ENCODE measurements at regions not wholly inside any gene's neighbourhood (a gene's known extent, or its start where the extent isn't known, plus 50 kb on each side); places are given as distances from the start of the nearest gene placed in this dataset.

DNA sequence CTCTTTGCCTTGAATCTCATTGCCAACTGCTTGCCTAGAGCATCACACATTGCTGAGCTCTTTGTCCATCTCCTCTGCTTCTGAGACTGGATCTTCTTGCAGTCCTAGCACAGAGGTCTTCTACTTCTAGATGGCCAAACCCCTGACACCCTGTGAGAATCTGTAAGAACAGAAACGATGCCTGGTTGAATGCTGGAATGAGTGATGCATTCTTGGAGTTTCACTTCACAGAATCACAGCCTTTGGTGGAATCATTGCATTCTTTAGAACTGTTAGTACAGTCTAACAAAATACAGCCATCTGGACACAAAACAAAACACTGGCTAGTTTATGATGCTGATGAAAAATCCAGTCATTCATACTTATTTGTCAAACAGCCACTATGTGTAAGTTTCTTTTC is 141.7 kb upstream of the ITGB1 start:
- TF ChIP-seq SP3 (tag by site-specific recombination; IDR thresholded peaks at IDR 0.05) (no peak), GLIS2 (tag by site-specific recombination; IDR thresholded peaks at IDR 0.05) (no peak), ZNF138 (tag by site-specific recombination; IDR thresholded peaks at IDR 0.05; ENCODE audit: borderline replicate concordance) (no peak), ZNF10 (tag by site-specific recombination; IDR thresholded peaks at IDR 0.05) (no peak), ZNF654 (tag by site-specific recombination; IDR thresholded peaks at IDR 0.05; ENCODE audit: low read depth) (no peak), ZNF660 (tag by site-specific recombination; IDR thresholded peaks at IDR 0.05) (no peak), YY1 (tag by site-specific recombination; IDR thresholded peaks at IDR 0.05) (no peak), ZNF707 (tag by site-specific recombination; IDR thresholded peaks at IDR 0.05) (no peak), MYNN (tag by site-specific recombination; IDR thresholded peaks at IDR 0.05; ENCODE audit: borderline replicate concordance) (no peak), ZNF521 (tag by site-specific recombination; IDR thresholded peaks at IDR 0.05) (no peak), ZBTB20 (tag by site-specific recombination; IDR thresholded peaks at IDR 0.05) (no peak)
- TF ChIP-seq, protein P1, sequence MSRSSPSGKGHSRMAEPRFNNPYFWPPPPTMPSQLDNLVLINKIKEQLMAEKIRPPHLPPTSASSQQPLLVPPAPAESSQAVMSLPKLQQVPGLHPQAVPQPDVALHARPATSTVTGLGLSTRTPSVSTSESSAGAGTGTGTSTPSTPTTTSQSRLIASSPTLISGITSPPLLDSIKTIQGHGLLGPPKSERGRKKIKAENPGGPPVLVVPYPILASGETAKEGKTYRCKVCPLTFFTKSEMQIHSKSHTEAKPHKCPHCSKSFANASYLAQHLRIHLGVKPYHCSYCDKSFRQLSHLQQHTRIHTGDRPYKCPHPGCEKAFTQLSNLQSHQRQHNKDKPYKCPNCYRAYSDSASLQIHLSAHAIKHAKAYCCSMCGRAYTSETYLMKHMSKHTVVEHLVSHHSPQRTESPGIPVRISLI (tag by site-specific recombination; IDR thresholded peaks at IDR 0.05), result no peak
- TF ChIP-seq, protein P2, sequence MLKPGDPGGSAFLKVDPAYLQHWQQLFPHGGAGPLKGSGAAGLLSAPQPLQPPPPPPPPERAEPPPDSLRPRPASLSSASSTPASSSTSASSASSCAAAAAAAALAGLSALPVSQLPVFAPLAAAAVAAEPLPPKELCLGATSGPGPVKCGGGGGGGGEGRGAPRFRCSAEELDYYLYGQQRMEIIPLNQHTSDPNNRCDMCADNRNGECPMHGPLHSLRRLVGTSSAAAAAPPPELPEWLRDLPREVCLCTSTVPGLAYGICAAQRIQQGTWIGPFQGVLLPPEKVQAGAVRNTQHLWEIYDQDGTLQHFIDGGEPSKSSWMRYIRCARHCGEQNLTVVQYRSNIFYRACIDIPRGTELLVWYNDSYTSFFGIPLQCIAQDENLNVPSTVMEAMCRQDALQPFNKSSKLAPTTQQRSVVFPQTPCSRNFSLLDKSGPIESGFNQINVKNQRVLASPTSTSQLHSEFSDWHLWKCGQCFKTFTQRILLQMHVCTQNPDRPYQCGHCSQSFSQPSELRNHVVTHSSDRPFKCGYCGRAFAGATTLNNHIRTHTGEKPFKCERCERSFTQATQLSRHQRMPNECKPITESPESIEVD (tag by site-specific recombination; IDR thresholded peaks at IDR 0.05), result no peak
- TF ChIP-seq, protein P3, sequence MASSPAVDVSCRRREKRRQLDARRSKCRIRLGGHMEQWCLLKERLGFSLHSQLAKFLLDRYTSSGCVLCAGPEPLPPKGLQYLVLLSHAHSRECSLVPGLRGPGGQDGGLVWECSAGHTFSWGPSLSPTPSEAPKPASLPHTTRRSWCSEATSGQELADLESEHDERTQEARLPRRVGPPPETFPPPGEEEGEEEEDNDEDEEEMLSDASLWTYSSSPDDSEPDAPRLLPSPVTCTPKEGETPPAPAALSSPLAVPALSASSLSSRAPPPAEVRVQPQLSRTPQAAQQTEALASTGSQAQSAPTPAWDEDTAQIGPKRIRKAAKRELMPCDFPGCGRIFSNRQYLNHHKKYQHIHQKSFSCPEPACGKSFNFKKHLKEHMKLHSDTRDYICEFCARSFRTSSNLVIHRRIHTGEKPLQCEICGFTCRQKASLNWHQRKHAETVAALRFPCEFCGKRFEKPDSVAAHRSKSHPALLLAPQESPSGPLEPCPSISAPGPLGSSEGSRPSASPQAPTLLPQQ (tag by site-specific recombination; IDR thresholded peaks at IDR 0.05), result no peak
- CTCF ChIA-PET, result no interaction called here
- no peak overlapping the region for H3K4me3 ChIP-seq (ENCODE audit: low read depth, low read length)
- no peaks in the 10 kb centered on the region for H3K9me3 ChIP-seq (ENCODE audit: control insufficient read depth, insufficient read depth, low read depth, low read length)
- POLR2A ChIA-PET, result no interaction called here
- no peaks in the 10 kb centered on the region for H3K36me3 ChIP-seq (ENCODE audit: control insufficient read depth in 2 of 2, insufficient read depth in 1 of 2, low read length in 2 of 2)
- no peak overlapping the region for H3K27ac ChIP-seq (ENCODE audit: extremely low read depth, low read depth, low read length)
- H3K4me1 ChIP-seq (ENCODE audit: control insufficient read depth, insufficient read depth, low read length), result no peaks in the 10 kb centered on the region

DNA sequence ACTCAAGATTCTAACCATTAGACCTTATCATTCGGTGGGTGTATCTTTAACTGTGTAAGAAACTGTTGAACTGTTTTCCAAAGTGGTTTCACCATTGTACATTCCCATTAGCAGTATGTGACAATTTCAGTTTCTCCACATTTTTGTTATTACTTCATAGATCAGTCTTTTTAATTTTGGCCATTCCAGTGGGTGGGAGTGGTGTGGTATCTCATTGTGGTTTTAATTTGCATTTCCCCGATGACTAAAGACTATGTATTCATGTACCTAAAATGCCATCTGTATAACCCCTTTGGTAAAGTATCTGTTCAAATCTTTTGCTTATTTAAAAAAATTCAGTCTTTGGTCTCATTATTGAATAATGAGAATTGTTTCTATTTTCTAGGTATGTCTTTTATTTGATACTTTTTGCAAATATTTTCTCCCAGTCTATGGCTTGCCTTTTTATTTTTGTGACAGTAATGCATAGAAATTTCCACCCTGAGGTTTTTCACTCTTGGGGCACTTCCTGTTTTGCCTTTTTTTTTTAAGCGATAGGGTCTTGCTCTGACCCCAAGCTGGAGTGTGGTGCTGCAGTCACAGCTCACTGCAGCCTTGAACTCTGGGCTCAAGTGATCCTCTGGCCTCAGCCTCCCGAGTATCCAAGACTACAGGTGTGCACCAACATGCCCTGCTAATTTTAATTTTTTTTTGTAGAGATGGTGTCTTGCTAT is 141.1 kb upstream of the ITGB1 start:
- no peaks in the 10 kb centered on the region for H3K9me3 ChIP-seq (ENCODE audit: control insufficient read depth, insufficient read depth, low read depth, low read length)
- H3K27ac ChIP-seq (ENCODE audit: extremely low read depth, low read depth, low read length), result no peak overlapping the region
- H3K36me3 ChIP-seq (ENCODE audit: control insufficient read depth in 2 of 2, insufficient read depth in 1 of 2, low read length in 2 of 2), result no peaks in the 10 kb centered on the region
- no peak overlapping the region for H3K4me3 ChIP-seq (ENCODE audit: low read depth, low read length)
- ChIA-PET POLR2A (no interaction called here), CTCF (no interaction called here)
- H3K4me1 ChIP-seq (ENCODE audit: control insufficient read depth, insufficient read depth, low read length), result no peaks in the 10 kb centered on the region
- TF ChIP-seq ZNF624 (tag by site-specific recombination; IDR thresholded peaks at IDR 0.05) (no peak), ZNF558 (tag by site-specific recombination; IDR thresholded peaks at IDR 0.05) (no peak), ZBTB21 (tag by site-specific recombination; IDR thresholded peaks at IDR 0.05) (no peak), GLI2 (tag by site-specific recombination; IDR thresholded peaks at IDR 0.05; ENCODE audit: borderline replicate concordance, low read depth) (no peak), TCF7L2 (IDR thresholded peaks at IDR 0.05; ENCODE audit: borderline replicate concordance, low read depth, low read length) (no peak), ZNF777 (tag by site-specific recombination; IDR thresholded peaks at IDR 0.05; ENCODE audit: borderline replicate concordance) (no peak)
- TF ChIP-seq, protein P4, sequence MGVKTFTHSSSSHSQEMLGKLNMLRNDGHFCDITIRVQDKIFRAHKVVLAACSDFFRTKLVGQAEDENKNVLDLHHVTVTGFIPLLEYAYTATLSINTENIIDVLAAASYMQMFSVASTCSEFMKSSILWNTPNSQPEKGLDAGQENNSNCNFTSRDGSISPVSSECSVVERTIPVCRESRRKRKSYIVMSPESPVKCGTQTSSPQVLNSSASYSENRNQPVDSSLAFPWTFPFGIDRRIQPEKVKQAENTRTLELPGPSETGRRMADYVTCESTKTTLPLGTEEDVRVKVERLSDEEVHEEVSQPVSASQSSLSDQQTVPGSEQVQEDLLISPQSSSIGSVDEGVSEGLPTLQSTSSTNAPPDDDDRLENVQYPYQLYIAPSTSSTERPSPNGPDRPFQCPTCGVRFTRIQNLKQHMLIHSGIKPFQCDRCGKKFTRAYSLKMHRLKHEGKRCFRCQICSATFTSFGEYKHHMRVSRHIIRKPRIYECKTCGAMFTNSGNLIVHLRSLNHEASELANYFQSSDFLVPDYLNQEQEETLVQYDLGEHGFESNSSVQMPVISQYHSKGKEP (tag by site-specific recombination; IDR thresholded peaks at IDR 0.05), result no peak
- TF ChIP-seq, protein P5, sequence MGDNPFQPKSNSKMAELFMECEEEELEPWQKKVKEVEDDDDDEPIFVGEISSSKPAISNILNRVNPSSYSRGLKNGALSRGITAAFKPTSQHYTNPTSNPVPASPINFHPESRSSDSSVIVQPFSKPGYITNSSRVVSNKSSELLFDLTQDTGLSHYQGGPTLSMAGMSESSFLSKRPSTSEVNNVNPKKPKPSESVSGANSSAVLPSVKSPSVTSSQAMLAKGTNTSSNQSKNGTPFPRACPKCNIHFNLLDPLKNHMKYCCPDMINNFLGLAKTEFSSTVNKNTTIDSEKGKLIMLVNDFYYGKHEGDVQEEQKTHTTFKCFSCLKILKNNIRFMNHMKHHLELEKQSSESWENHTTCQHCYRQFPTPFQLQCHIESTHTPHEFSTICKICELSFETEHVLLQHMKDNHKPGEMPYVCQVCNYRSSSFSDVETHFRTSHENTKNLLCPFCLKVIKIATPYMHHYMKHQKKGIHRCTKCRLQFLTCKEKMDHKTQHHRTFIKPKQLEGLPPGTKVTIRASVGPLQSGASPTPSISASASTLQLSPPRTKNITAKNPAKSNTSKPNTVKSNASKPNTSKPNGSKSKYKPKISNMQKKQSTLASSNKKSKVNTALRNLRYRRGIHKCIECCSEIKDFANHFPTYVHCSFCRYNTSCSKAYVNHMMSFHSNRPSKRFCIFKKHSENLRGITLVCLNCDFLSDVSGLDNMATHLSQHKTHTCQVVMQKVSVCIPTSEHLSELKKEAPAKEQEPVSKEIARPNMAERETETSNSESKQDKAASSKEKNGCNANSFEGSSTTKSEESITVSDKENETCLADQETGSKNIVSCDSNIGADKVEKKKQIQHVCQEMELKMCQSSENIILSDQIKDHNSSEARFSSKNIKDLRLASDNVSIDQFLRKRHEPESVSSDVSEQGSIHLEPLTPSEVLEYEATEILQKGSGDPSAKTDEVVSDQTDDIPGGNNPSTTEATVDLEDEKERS (tag by site-specific recombination; IDR thresholded peaks at IDR 0.05), result no peak
- TF ChIP-seq, protein P6, sequence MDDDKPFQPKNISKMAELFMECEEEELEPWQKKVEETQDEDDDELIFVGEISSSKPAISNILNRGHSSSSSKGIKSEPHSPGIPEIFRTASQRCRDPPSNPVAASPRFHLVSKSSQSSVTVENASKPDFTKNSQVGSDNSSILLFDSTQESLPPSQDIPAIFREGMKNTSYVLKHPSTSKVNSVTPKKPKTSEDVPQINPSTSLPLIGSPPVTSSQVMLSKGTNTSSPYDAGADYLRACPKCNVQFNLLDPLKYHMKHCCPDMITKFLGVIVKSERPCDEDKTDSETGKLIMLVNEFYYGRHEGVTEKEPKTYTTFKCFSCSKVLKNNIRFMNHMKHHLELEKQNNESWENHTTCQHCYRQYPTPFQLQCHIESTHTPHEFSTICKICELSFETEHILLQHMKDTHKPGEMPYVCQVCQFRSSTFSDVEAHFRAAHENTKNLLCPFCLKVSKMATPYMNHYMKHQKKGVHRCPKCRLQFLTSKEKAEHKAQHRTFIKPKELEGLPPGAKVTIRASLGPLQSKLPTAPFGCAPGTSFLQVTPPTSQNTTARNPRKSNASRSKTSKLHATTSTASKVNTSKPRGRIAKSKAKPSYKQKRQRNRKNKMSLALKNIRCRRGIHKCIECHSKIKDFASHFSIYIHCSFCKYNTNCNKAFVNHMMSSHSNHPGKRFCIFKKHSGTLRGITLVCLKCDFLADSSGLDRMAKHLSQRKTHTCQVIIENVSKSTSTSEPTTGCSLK (tag by site-specific recombination; IDR thresholded peaks at IDR 0.05), result no peak

Measured in HEK293 (cell line).